GM12878 (cell line): ENCODE measurements at regions not wholly inside any gene's neighbourhood (a gene's known extent, or its start where the extent isn't known, plus 50 kb on each side); places are given as distances from the start of the nearest gene placed in this dataset.

Source experiments
- BHLHE40 ChIP-seq, 2 experiments: fragments of 450-650 bp in 1 of 2; IDR thresholded peaks; 2 replicates each; pipeline ENCODE4 v1.6.1; 2011 to 2017; ENCODE audit warnings: low read depth in 2 of 2, borderline replicate concordance in 1 of 2, improper control_type of control experiment in 1 of 2, low read length in 1 of 2, mild to moderate bottlenecking in 1 of 2
- CBFB ChIP-seq: IDR thresholded peaks from 2 replicates; pipeline ENCODE4 v1.6.1; 2016; ENCODE audit warnings: antibody characterized with exemption, low read depth
- CREB1 ChIP-seq: IDR thresholded peaks from 2 replicates; pipeline ENCODE4 v1.6.1; 2012; ENCODE audit warnings: low read depth, mild to moderate bottlenecking, inconsistent platforms
- CTCF ChIP-seq, 3 experiments: IDR thresholded peaks in 2 of 3; conservative IDR thresholded peaks in 1 of 3; 2 replicates each; pipeline ENCODE4 v1.5.1; 2011; ENCODE audit warnings: low read depth in 3 of 3, low read length in 3 of 3, mild to moderate bottlenecking in 3 of 3, control low read depth in 2 of 3, moderate library complexity in 2 of 3, inconsistent platforms in 1 of 3, mixed read lengths in 1 of 3; ENCODE audit not compliant: control insufficient read depth in 2 of 3, insufficient read depth in 1 of 3; ENCODE audit errors: extremely low read depth in 1 of 3
- EP300 ChIP-seq, 2 experiments: fragments of 150-350 bp in 1 of 2; IDR thresholded peaks; 2 replicates each; pipeline ENCODE4 v1.6.1; 2011 to 2012; ENCODE audit warnings: low read depth in 2 of 2, low read length in 2 of 2, borderline replicate concordance in 1 of 2, improper control_type of control experiment in 1 of 2, inconsistent platforms in 1 of 2; ENCODE audit not compliant: control insufficient read depth in 1 of 2
- EZH2 ChIP-seq: IDR thresholded peaks from 2 replicates; pipeline ENCODE4 v1.6.1; 2012; ENCODE audit warnings: low read depth, mild to moderate bottlenecking, control low read depth, inconsistent platforms, low read length, borderline replicate concordance; ENCODE audit not compliant: control insufficient read depth
- FOXK2 ChIP-seq: fragments of 450-650 bp; IDR thresholded peaks from 2 replicates; pipeline ENCODE4 v1.6.1; 2017; ENCODE audit warnings: mild to moderate bottlenecking, moderate library complexity
- NR2F1 ChIP-seq: fragments of 450-650 bp; conservative IDR thresholded peaks from 2 replicates; pipeline ENCODE4 v1.6.1; 2017; ENCODE audit warnings: mild to moderate bottlenecking
- POLR2A ChIP-seq: IDR thresholded peaks from 2 replicates; pipeline ENCODE4 v1.6.1; 2011; ENCODE audit warnings: low read depth, mild to moderate bottlenecking, low read length
- ZBTB40 ChIP-seq: fragments of 450-650 bp; IDR thresholded peaks from 2 replicates; pipeline ENCODE4 v1.6.1; 2016; ENCODE audit warnings: mild to moderate bottlenecking, moderate library complexity, borderline replicate concordance
- ZNF274 ChIP-seq: IDR thresholded peaks from one replicate; pipeline ENCODE4 v1.8.0; 2011; ENCODE audit not compliant: insufficient read length, insufficient read depth

- TF ChIP-seq CBFB (no peak), EP300 (IDR thresholded peaks at IDR 0.05; ENCODE audit: borderline replicate concordance in 1 of 2, control insufficient read depth in 1 of 2, low read depth in 2 of 2, low read length in 2 of 2) (no peak), NR2F1 (no peak), CTCF (IDR thresholded peaks at IDR 0.05 in 2 of 3, conservative IDR thresholded peaks at IDR 0.05 in 1 of 3; ENCODE audit: control insufficient read depth in 2 of 3, extremely low read depth in 1 of 3, insufficient read depth in 1 of 3, low read depth in 3 of 3, low read length in 3 of 3) (no peak), ZBTB40 (no peak), BHLHE40 (IDR thresholded peaks at IDR 0.05; ENCODE audit: borderline replicate concordance in 1 of 2, low read depth in 2 of 2, low read length in 1 of 2) (no peak), ZNF274 (no peak), POLR2A (no peak), EZH2 (no peak), CREB1 (no peak), FOXK2 (no peak)
Observed at GRCh38 chr15:53328341-53328740, 431.1 kb downstream of the WDR72 start.
